HL-60 (cell line): ENCODE measurements at regions not wholly inside any gene's neighbourhood (a gene's known extent, or its start where the extent isn't known, plus 50 kb on each side); places are given as distances from the start of the nearest gene placed in this dataset.

Experiments
- CTCF ChIP-seq: IDR thresholded peaks from one replicate; pipeline ENCODE4 v1.5.1; 2011; ENCODE audit warnings: low read length, control low read depth, inconsistent platforms; ENCODE audit not compliant: insufficient read depth
- POLR2AphosphoS5 ChIP-seq: IDR thresholded peaks from 2 replicates; pipeline ENCODE4 v1.6.1; 2012; ENCODE audit warnings: low read depth

DNA sequence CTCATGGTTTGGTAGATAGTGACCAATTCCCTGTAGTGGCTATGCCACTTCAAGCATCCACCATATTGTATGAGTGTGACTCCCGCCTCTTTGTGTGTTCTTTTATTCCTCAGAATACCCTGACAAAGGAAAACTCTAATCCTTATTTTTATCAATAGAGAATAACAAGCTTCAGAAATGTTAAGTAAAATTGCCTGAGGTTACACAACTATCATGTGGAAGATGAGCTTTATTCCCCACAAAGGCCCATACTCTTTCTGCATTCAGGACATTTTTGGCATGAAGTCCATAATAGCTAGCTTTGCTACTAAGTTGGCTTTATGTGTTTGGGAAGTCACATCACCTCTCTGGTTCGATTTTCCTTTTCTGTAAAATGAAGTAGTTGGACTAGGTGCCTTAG lies 276.8 kb downstream of the PIK3C3 start:
- TF ChIP-seq CTCF (no peak), POLR2AphosphoS5 (no peak)
